AG08395 (cell line): ENCODE measurements at regions not wholly inside any gene's neighbourhood (a gene's known extent, or its start where the extent isn't known, plus 50 kb on each side); places are given as distances from the start of the nearest gene placed in this dataset.
A peak's percentile ranks its signal among the peaks of the same experiment; 100 is the strongest.

Source experiments
- DNase-seq: peaks from one replicate; pipeline ENCODE4 v3.0.0; 2012; ENCODE audit warnings: mixed read lengths, low spot score

- no peak for DNase-seq
These were observed 60.3 kb upstream of the RAB11FIP2 start for GRCh38 chr10:118107040-118107439.

GRCh38 chr10:118106426-118106825, 59.7 kb upstream of the RAB11FIP2 start:
- DNase-seq = no peak

DNA sequence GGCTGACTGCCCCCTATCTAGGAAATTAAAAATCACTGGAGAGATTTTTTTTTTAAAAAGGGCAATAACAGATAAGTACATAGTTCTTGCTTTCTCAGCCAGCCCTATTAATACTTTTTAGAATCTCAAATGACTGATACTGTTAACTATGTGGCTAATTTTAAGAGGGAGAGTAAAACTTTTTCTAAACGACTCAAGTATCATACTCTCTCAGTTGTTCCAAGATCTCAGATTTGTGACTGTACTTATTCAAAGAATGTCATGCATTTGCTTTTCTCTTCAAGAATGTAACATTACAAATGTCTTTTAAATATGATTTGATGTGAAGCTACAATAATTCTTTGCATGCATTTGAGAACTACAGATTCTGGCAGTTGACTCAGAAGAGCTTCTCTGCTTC, 55.4 kb upstream of the RAB11FIP2 start:
- peak; percentile 47 for DNase-seq

GRCh38 chr10:118101501-118101900, 54.8 kb upstream of the RAB11FIP2 start:
- DNase-seq = peak; percentile 61
